Common myeloid progenitor, CD34-positive (primary cell): ENCODE measurements at regions not wholly inside any gene's neighbourhood (a gene's known extent, or its start where the extent isn't known, plus 50 kb on each side); places are given as distances from the start of the nearest gene placed in this dataset.

ENCODE experiments used
- CTCF ChIA-PET: fragments of 350-600 bp; sonication (Branson Sonifier 250); formaldehyde crosslinking; loops from one replicate; lab custom pipeline; 2021; ENCODE audit warnings: antibody characterized with exemption; lab: Charles Lee
- POLR2A ChIA-PET: fragments of 350-600 bp; sonication (Branson Sonifier 250); formaldehyde crosslinking; loops from one replicate; lab custom pipeline; 2021; ENCODE audit warnings: antibody characterized with exemption; lab: Charles Lee
- DNase-seq, 3 donors: peaks; one replicate each; pipeline versions ENCODE4 v3.0.0 to v3.0.0-alpha.2; 2013
- H3K27ac ChIP-seq, 2 experiments: 1 replicate in 1 of 2; 2 replicates in 1 of 2; pipeline ENCODE4 v1.7.0; 2013; ENCODE audit warnings: inconsistent platforms in 2 of 2, low read length in 2 of 2, mild to moderate bottlenecking in 2 of 2, low read depth in 1 of 2, moderate library complexity in 1 of 2; ENCODE audit not compliant: severe bottlenecking in 2 of 2, insufficient read depth in 1 of 2, poor library complexity in 1 of 2
- H3K27me3 ChIP-seq, 5 experiments: replicated peaks in 2 of 5; 1 replicate in 3 of 5; 2 replicates in 2 of 5; pipeline versions ENCODE4 v1.6.1 to v1.7.0; 2013; ENCODE audit warnings: low read length in 4 of 5, mild to moderate bottlenecking in 2 of 5, moderate library complexity in 2 of 5, inconsistent platforms in 1 of 5; ENCODE audit not compliant: insufficient read depth in 5 of 5, control insufficient read depth in 4 of 5
- H3K36me3 ChIP-seq, 4 experiments: 1 replicate in 2 of 4; 2 replicates in 2 of 4; pipeline versions ENCODE4 v1.6.1 to v1.7.0; 2013; ENCODE audit warnings: low read length in 3 of 4, control low read depth in 1 of 4, mild to moderate bottlenecking in 1 of 4; ENCODE audit not compliant: control insufficient read depth in 4 of 4, insufficient read depth in 4 of 4
- H3K4me1 ChIP-seq, 4 experiments: 1 replicate in 3 of 4; 2 replicates in 1 of 4; pipeline versions ENCODE4 v1.6.1 to v1.7.1; 2013; ENCODE audit warnings: low read length in 3 of 4, mild to moderate bottlenecking in 3 of 4, control low read depth in 1 of 4, inconsistent platforms in 1 of 4, moderate library complexity in 1 of 4; ENCODE audit not compliant: control insufficient read depth in 4 of 4, insufficient read depth in 4 of 4; ENCODE audit errors: control extremely low read depth in 1 of 4
- H3K4me3 ChIP-seq, 7 experiments: 1 replicate in 4 of 7; 2 replicates in 3 of 7; pipeline versions ENCODE4 v1.5.1 to v1.7.0; 2013; ENCODE audit warnings: mild to moderate bottlenecking in 7 of 7, low read length in 6 of 7, moderate library complexity in 6 of 7, inconsistent platforms in 2 of 7, low read depth in 2 of 7, control low read depth in 1 of 7; ENCODE audit not compliant: insufficient read depth in 4 of 7, control insufficient read depth in 1 of 7; ENCODE audit errors: extremely low read depth in 1 of 7
- H3K9me3 ChIP-seq, 5 experiments: 1 replicate in 4 of 5; 2 replicates in 1 of 5; pipeline versions ENCODE4 v1.6.1 to v1.7.1; 2013; ENCODE audit warnings: low read length in 4 of 5, mild to moderate bottlenecking in 2 of 5, inconsistent platforms in 1 of 5, low read depth in 1 of 5, moderate library complexity in 1 of 5; ENCODE audit not compliant: control insufficient read depth in 4 of 5, insufficient read depth in 2 of 5; ENCODE audit errors: control extremely low read depth in 1 of 5
- WGBS: methylation state at CpG from one replicate; pipeline ENCODE4 v1.1.5; 2013; ENCODE audit not compliant: insufficient coverage; 5-methylcytosine and 5-hydroxymethylcytosine counted together

- Histone ChIP-seq H3K9me3 (no peaks in the 10 kb centered on the region), H3K4me3 (no peak overlapping the region), H3K36me3 (no peaks in the 10 kb centered on the region), H3K4me1 (no peaks in the 10 kb centered on the region), H3K27me3 (no peaks in the 10 kb centered on the region), H3K27ac (no peak overlapping the region)
- ChIA-PET CTCF (no interaction called here), POLR2A (no interaction called here)
- no CpG with 5 or more reads among the region's 2 CpGs for WGBS
- DNase-seq = no peak
These were observed 531.0 kb downstream of the CCER1 start for GRCh38 chr12:90423965-90424364.

- ChIA-PET POLR2A (no interaction called here), CTCF (no interaction called here)
- Histone ChIP-seq H3K36me3 (no peaks in the 10 kb centered on the region), H3K4me3 (no peak overlapping the region), H3K9me3 (peaks cover 0 to 1% (median 0%) of the 10 kb centered on the region in 5 experiments), H3K4me1 (no peaks in the 10 kb centered on the region), H3K27me3 (no peaks in the 10 kb centered on the region), H3K27ac (no peak overlapping the region)
- DNase-seq = no peak
- WGBS = 97% methylated on average over 23 of the region's 33 CpGs
These were observed 544.0 kb downstream of the CCER1 start for GRCh38 chr12:90410962-90411361.

GRCh38 chr12:90407841-90408240 lies 547.1 kb downstream of the CCER1 start:
- DNase-seq = no peak
- no peaks in the 10 kb centered on the region for H3K4me1 ChIP-seq
- ChIA-PET POLR2A (no interaction called here), CTCF (interaction anchor here (1.5 kb wide), 1 partner anchor 9 kb away, joined by 3 read pairs; no protein-coding TSS in a partner anchor)
- H3K9me3 ChIP-seq = no peaks in the 10 kb centered on the region
- H3K27ac ChIP-seq = no peak overlapping the region
- no peak overlapping the region for H3K4me3 ChIP-seq
- no peaks in the 10 kb centered on the region for H3K36me3 ChIP-seq
- no peaks in the 10 kb centered on the region for H3K27me3 ChIP-seq
- no CpG with 5 or more reads among the region's 2 CpGs for WGBS

GRCh38 chr12:90404071-90404470 lies 550.9 kb downstream of the CCER1 start:
- CTCF ChIA-PET = no interaction called here
- Histone ChIP-seq H3K27me3 (no peaks in the 10 kb centered on the region), H3K4me1 (no peaks in the 10 kb centered on the region), H3K4me3 (no peak overlapping the region), H3K36me3 (no peaks in the 10 kb centered on the region), H3K27ac (no peak overlapping the region), H3K9me3 (peaks cover 0 to 2% (median 0%) of the 10 kb centered on the region in 5 experiments)
- POLR2A ChIA-PET = no interaction called here
- no peak for DNase-seq

GRCh38 chr12:90401185-90401584 lies 553.8 kb downstream of the CCER1 start:
- H3K4me1 ChIP-seq = no peaks in the 10 kb centered on the region
- 100% methylated on average over 1 of the region's 2 CpGs for WGBS
- H3K9me3 ChIP-seq = peaks cover 2 to 6% (median 3%) of the 10 kb centered on the region in 5 experiments
- no peaks in the 10 kb centered on the region for H3K27me3 ChIP-seq
- H3K27ac ChIP-seq = no peak overlapping the region
- ChIA-PET POLR2A (no interaction called here), CTCF (no interaction called here)
- no peaks in the 10 kb centered on the region for H3K36me3 ChIP-seq
- DNase-seq = no peak
- no peak overlapping the region for H3K4me3 ChIP-seq

- Histone ChIP-seq H3K4me1 (no peaks in the 10 kb centered on the region), H3K4me3 (no peak overlapping the region), H3K27ac (no peak overlapping the region), H3K9me3 (peaks cover 2 to 12% (median 5%) of the 10 kb centered on the region in 5 experiments), H3K36me3 (no peaks in the 10 kb centered on the region), H3K27me3 (no peaks in the 10 kb centered on the region)
- ChIA-PET CTCF (interaction anchor here (1.3 kb wide), 1 partner anchor 8 kb away, joined by 3 read pairs; no protein-coding TSS in a partner anchor), POLR2A (no interaction called here)
- DNase-seq = no peak
These were observed 555.6 kb downstream of the CCER1 start for GRCh38 chr12:90399357-90399756.

- Histone ChIP-seq H3K27ac (no peak overlapping the region), H3K4me3 (no peak overlapping the region), H3K36me3 (no peaks in the 10 kb centered on the region), H3K4me1 (no peaks in the 10 kb centered on the region), H3K27me3 (no peaks in the 10 kb centered on the region), H3K9me3 (peaks cover 2 to 12% (median 5%) of the 10 kb centered on the region in 5 experiments)
- POLR2A ChIA-PET = no interaction called here
- DNase-seq = no peak
- CTCF ChIA-PET = interaction anchor here (1.3 kb wide), 1 partner anchor 9 kb away, joined by 3 read pairs; no protein-coding TSS in a partner anchor
These were observed 556.6 kb downstream of the CCER1 start for GRCh38 chr12:90398285-90398836.
